Natural killer cell (primary cell): ENCODE measurements at regions not wholly inside any gene's neighbourhood (a gene's known extent, or its start where the extent isn't known, plus 50 kb on each side); places are given as distances from the start of the nearest gene placed in this dataset.

Experiments
- ATAC-seq, 3 donors: fragments of 150-1000 bp in 2 of 3; fragments of 200-7000 bp in 1 of 3; cut with Tn5 transposase; 1 replicate in 1 of 3; 2 replicates in 2 of 3; pipeline ENCODE4 v1.10.0; 2021; ENCODE audit warnings: mild to moderate bottlenecking in 2 of 3, moderate library complexity in 2 of 3
- DNase-seq, 2 donors: peaks; one replicate each; pipeline versions ENCODE4 v3.0.0 to v3.0.0-alpha.2; 2013 to 2021; ENCODE audit warnings: mixed read lengths in 1 of 2
- H3K27ac ChIP-seq: one replicate; pipeline ENCODE4 v1.5.1; 2013; ENCODE audit warnings: mild to moderate bottlenecking, low read length
- H3K27me3 ChIP-seq: one replicate; pipeline ENCODE4 v1.6.1; 2013; ENCODE audit warnings: low read length; ENCODE audit not compliant: control insufficient read depth, insufficient read depth
- H3K36me3 ChIP-seq: one replicate; pipeline ENCODE4 v1.6.1; 2013; ENCODE audit warnings: low read length; ENCODE audit not compliant: control insufficient read depth, insufficient read depth
- H3K4me1 ChIP-seq: one replicate; pipeline ENCODE4 v1.6.1; 2013; ENCODE audit warnings: low read length; ENCODE audit not compliant: control insufficient read depth, insufficient read depth
- H3K4me3 ChIP-seq: one replicate; pipeline ENCODE4 v1.5.1; 2013; ENCODE audit warnings: low read length
- H3K9me3 ChIP-seq: one replicate; pipeline ENCODE4 v1.6.1; 2013; ENCODE audit warnings: low read length; ENCODE audit not compliant: control insufficient read depth, insufficient read depth
- H3K27ac Mint-ChIP-seq, 2 donors: one replicate each; pipeline ENCODE4 v1.8.0; 2022; ENCODE audit warnings: mild to moderate bottlenecking in 2 of 2, mixed read lengths in 2 of 2, moderate library complexity in 1 of 2
- H3K27me3 Mint-ChIP-seq, 2 donors: one replicate each; pipeline ENCODE4 v1.8.0; 2022; ENCODE audit warnings: low read depth in 2 of 2, mixed read lengths in 2 of 2
- H3K36me3 Mint-ChIP-seq: one replicate; pipeline ENCODE4 v1.8.0; 2022; ENCODE audit warnings: mixed read lengths
- H3K4me1 Mint-ChIP-seq, 2 donors: one replicate each; pipeline ENCODE4 v1.8.0; 2022; ENCODE audit warnings: mixed read lengths in 2 of 2
- H3K4me3 Mint-ChIP-seq: one replicate; pipeline ENCODE4 v1.8.0; 2022; ENCODE audit warnings: mild to moderate bottlenecking, moderate library complexity, mixed read lengths
- H3K9me3 Mint-ChIP-seq, 2 donors: one replicate each; pipeline ENCODE4 v1.8.0; 2022; ENCODE audit warnings: mixed read lengths in 2 of 2
- CTCF ChIP-seq: fragments of 200-600 bp; IDR thresholded peaks from one replicate; pipeline ENCODE4 v1.8.0; 2022; ENCODE audit warnings: antibody characterized with exemption
- WGBS: methylation state at CpG from one replicate; pipeline ENCODE4 v1.1.7; 2013; ENCODE audit warnings: missing lambda C conversion rate; ENCODE audit not compliant: insufficient coverage; 5-methylcytosine and 5-hydroxymethylcytosine counted together
- intact Hi-C: fragments of 100-400 bp; cut with micrococcal nuclease; formaldehyde crosslinking; loops from one replicate; pipeline ENCODE4 v1.14.2; 2022

GRCh38 chr2:128981353-128981752, 662.7 kb upstream of the HS6ST1 start:
- DNase-seq: no peak
- no peak for TF ChIP-seq CTCF
- no peak overlapping the region for H3K27ac Mint-ChIP-seq
- H3K9me3 Mint-ChIP-seq: no peaks in the 10 kb centered on the region
- H3K27me3 Mint-ChIP-seq: no peaks in the 10 kb centered on the region
- H3K27me3 ChIP-seq: no peaks in the 10 kb centered on the region
- no peak overlapping the region for H3K4me3 Mint-ChIP-seq
- H3K36me3 ChIP-seq: no peaks in the 10 kb centered on the region
- H3K9me3 ChIP-seq: no peaks in the 10 kb centered on the region
- intact Hi-C loops: no loop called here
- H3K4me1 Mint-ChIP-seq: no peaks in the 10 kb centered on the region
- WGBS: 79% methylated on average over 5 of the region's 5 CpGs
- no peak for ATAC-seq
- no peak overlapping the region for H3K4me3 ChIP-seq
- no peaks in the 10 kb centered on the region for H3K4me1 ChIP-seq
- no peak overlapping the region for H3K27ac ChIP-seq
- H3K36me3 Mint-ChIP-seq: no peaks in the 10 kb centered on the region

GRCh38 chr2:128982001-128982400, 663.3 kb upstream of the HS6ST1 start:
- no peaks in the 10 kb centered on the region for H3K4me1 ChIP-seq
- intact Hi-C loops: no loop called here
- H3K4me3 ChIP-seq: no peak overlapping the region
- no peaks in the 10 kb centered on the region for H3K27me3 ChIP-seq
- H3K4me1 Mint-ChIP-seq: no peaks in the 10 kb centered on the region
- H3K36me3 Mint-ChIP-seq: no peaks in the 10 kb centered on the region
- no peaks in the 10 kb centered on the region for H3K9me3 Mint-ChIP-seq
- H3K4me3 Mint-ChIP-seq: no peak overlapping the region
- 85% methylated on average over 5 of the region's 5 CpGs for WGBS
- ATAC-seq (no peak), DNase-seq (no peak)
- no peak for TF ChIP-seq CTCF
- H3K27ac Mint-ChIP-seq: no peak overlapping the region
- no peaks in the 10 kb centered on the region for H3K9me3 ChIP-seq
- H3K27ac ChIP-seq: no peak overlapping the region
- no peaks in the 10 kb centered on the region for H3K27me3 Mint-ChIP-seq
- H3K36me3 ChIP-seq: no peaks in the 10 kb centered on the region

GRCh38 chr2:128982670-128983069, 664.0 kb upstream of the HS6ST1 start:
- DNase-seq (no peak), ATAC-seq (no peak)
- intact Hi-C loops: no loop called here
- Histone ChIP-seq H3K27ac (no peak overlapping the region), H3K4me3 (no peak overlapping the region), H3K4me1 (no peaks in the 10 kb centered on the region), H3K36me3 (no peaks in the 10 kb centered on the region), H3K9me3 (no peaks in the 10 kb centered on the region), H3K27me3 (no peaks in the 10 kb centered on the region)
- Mint-ChIP-seq H3K27me3 (no peaks in the 10 kb centered on the region), H3K27ac (no peak overlapping the region), H3K9me3 (no peaks in the 10 kb centered on the region), H3K36me3 (no peaks in the 10 kb centered on the region), H3K4me3 (no peak overlapping the region), H3K4me1 (no peaks in the 10 kb centered on the region)
- WGBS: 88% methylated on average over 4 of the region's 4 CpGs
- no peak for TF ChIP-seq CTCF

- no peaks in the 10 kb centered on the region for H3K9me3 ChIP-seq
- no peak for ATAC-seq
- H3K4me3 Mint-ChIP-seq: no peak overlapping the region
These were observed 664.4 kb upstream of the HS6ST1 start for GRCh38 chr2:128983094-128983493.

More at GRCh38 chr2:128983094-128983493, 664.4 kb upstream of the HS6ST1 start:
- Histone ChIP-seq H3K27ac (no peak overlapping the region), H3K4me1 (no peaks in the 10 kb centered on the region), H3K36me3 (no peaks in the 10 kb centered on the region), H3K27me3 (no peaks in the 10 kb centered on the region), H3K4me3 (no peak overlapping the region)
- H3K27ac Mint-ChIP-seq: no peak overlapping the region
- H3K9me3 Mint-ChIP-seq: no peaks in the 10 kb centered on the region
- intact Hi-C loops: no loop called here
- 83% methylated on average over 2 of the region's 2 CpGs for WGBS
- DNase-seq: no peak
- no peak for TF ChIP-seq CTCF
- no peaks in the 10 kb centered on the region for H3K4me1 Mint-ChIP-seq
- H3K27me3 Mint-ChIP-seq: no peaks in the 10 kb centered on the region
- no peaks in the 10 kb centered on the region for H3K36me3 Mint-ChIP-seq
